Activated CD8-positive, alpha-beta memory T cell treated with anti-CD3 and anti-CD28 coated beads, Interleukin-2, amount 50 U/mL, for 24 hours (primary cell): ENCODE measurements at regions not wholly inside any gene's neighbourhood (a gene's known extent, or its start where the extent isn't known, plus 50 kb on each side); places are given as distances from the start of the nearest gene placed in this dataset.

Experiments used
- DNase-seq: peaks from one replicate; pipeline ENCODE4 v3.0.0-alpha.2; 2020; ENCODE audit errors: extremely low read depth

DNA sequence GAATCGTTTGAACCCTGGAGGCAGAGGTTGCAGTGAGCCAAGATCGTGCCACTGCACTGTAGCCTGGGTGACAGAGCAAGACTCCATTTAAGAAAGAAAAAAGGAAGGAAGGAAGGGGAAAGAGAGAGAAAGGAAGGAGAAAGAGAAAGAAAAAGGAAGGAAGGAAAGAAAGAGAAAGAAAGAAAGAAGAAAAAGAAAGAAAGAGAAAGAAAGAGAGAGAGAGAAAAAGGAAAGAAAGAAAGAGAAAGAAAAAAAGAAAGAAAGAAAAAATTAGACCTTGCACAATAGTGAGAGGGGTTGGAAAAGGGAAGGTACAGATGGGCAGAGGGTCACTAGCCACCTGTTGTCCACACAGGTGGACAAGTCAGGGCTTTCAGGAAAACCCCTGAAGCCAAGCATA lies 57.6 kb upstream of the RTL6 start:
- no peak for DNase-seq

DNA sequence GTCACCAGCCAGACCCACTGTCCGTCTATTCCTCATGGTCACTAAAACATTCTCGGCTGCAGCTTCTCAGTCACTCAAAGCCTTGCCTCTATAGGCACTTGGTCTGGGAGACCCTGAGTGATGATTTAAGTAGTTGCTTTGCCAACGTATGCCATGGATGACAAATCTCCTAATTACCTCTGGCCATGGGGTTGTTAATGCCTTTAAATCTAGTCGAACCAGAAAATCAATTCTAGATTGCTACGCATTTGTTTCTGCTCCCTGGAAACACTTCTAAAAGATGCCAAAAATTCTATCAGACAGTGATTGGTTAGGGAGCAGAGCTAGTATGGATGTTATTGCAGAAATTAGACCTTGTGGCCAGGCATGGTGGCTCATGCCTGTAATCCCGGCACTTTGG lies 57.0 kb upstream of the RTL6 start:
- no peak for DNase-seq

DNA sequence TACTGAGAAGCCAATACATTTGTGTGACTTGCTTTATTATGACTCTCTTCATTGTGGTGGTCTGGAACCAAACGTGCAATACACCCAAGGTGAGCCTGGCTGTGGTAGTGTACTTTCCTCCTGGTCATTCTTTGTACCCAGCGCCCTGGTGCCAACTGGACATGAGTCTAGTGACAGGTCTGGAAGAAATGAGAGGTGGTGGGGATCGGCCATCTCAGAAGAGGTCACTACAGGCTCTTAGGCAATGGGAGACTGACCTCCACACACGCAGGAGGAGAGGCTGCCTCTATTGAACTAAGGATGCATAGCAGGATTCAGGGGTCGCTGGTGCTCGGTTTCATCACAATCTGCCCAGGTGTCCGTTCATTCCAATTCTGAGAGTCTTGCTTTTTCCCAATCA lies 56.4 kb upstream of the RTL6 start:
- no peak for DNase-seq

DNA sequence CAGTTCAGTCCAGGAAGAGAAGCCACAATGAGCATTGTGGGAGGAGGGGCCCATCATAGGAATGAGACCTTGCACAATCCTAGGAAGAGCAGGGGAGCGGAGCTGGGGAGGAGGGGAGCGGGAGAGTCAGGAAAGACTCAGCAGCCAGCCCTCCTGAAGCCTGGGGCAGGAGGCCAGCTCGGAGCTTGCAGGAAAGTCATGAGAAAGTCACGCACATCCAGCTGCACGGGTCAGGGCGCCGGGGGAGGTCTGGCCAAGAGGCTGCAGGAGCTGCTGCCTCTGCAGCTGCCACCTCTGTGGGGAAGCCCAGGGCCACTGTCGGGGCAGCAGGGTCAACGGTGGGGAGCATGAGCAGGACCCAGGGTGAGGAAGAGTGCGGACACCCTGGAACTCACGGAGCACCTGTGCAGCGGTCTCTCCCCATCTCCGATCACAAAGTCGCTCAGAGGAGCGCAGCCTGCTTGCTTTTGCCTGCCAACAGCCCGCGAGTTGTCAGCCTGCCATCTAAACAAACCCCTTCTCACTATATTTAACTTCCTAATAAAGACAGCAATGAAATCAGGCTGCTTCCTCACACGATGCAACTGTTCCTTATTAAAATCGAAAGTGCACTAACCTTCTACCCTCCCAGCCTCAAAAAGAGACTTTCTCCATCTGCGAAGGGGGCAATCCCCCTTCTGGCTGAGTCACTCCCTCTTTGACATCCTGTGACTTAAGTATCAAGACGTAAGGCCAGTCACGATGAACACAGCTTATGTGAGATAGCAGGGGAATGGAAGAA lies 52.9 kb upstream of the RTL6 start:
- DNase-seq = no peak

DNA sequence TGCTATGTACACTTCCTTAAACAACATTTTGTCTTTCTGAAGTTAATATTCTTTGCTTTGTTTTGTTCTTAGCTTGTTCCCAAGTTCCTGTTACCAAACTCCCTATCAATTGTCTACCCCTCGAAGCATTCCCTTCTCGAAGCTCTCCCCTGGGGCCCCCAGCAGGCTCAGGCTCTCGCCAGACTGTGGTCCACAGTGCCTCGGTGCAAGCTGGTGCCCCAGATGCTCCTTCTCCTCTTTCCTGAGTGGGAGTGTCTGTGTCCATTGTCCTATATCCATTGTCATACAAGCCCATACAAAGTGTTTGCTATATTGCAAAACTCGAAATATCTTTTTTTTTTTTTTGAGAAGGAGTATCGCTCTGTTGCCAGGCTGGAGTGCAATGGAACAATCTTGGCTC lies 51.7 kb upstream of the RTL6 start:
- no peak for DNase-seq

DNA sequence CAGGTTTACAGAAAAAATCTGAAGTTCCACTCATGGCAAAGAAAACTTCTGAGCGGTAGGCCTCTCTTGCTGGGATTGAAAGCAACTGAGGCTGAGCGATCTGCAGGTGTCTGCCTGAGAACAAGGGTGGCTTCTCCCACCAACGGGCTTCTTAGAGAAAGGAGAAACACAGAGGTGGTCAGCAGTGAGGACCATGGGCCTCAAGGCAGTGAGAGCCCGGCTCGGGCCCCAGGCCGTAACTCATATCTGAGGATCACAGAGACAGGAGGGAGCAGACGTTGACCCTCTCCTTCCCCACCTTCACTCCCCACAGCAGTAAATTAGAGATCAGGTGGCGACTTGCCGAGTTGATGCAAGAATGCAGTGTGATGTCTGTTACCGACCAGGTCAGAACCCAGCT lies 50.9 kb upstream of the RTL6 start:
- no peak for DNase-seq
